GM18951 (cell line): ENCODE measurements at regions not wholly inside any gene's neighbourhood (a gene's known extent, or its start where the extent isn't known, plus 50 kb on each side); places are given as distances from the start of the nearest gene placed in this dataset.

Source experiments
- POLR2A ChIP-seq: IDR thresholded peaks from 4 replicates; pipeline ENCODE4 v1.6.1; 2011; ENCODE audit warnings: mild to moderate bottlenecking; ENCODE audit not compliant: insufficient read length, insufficient read depth; ENCODE audit errors: extremely low read depth
- in situ Hi-C: fragments of 300-500 bp; cut with MboI; formaldehyde crosslinking; loops from one replicate; pipeline ENCODE4 v1.12.0; 2022; ENCODE audit warnings: low sequenced_read_pairs, mixed read lengths, inconsistent platforms; ENCODE audit not compliant: unreplicated experiment

- TF ChIP-seq POLR2A: no peak
- in situ Hi-C loops: no loop called here
Measured at GRCh38 chr12:90042920-90043641, 334.4 kb upstream of the ATP2B1 start.

DNA sequence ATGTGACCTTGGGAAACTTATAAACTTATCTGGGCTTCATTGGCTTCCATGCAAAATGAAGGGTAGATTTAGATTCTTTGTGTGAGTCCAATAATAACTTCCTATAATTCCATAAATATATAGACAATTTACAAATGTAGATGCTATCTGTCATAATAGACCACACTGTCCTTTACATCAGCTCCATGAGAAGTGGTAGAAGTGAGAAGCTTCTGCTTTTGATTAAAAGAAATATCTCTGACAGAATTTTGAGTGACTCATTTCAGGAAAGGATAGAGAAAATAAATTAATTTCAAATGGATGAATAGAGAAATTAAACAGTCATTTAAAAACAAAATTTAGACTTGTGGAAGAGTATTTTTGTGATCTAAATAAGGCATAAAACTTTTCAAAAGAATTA lies 329.7 kb upstream of the ATP2B1 start:
- no peak for TF ChIP-seq POLR2A
- in situ Hi-C loops: no loop called here

GRCh38 chr12:90037740-90038139 lies 329.1 kb upstream of the ATP2B1 start:
- in situ Hi-C loops: no loop called here
- no peak for TF ChIP-seq POLR2A

DNA sequence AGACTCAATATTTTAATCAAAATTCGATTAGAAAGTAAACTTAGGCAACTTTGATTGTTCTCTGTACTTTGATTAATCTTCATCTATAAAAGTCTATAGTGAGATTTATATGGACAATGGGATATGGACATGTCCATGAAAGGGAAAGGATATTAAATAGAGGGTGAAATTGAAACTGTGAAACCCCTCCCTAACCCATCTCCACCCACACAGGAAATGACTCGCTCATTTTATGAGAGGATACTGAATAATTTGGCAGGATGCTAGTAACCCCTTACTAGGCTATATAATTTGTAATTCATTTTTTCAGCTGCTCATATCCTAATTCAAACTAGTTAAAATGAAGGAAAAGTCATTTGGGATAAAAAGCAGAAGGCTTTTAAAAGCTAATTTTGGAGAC lies 328.0 kb upstream of the ATP2B1 start:
- TF ChIP-seq POLR2A: no peak
- in situ Hi-C loops: no loop called here

DNA sequence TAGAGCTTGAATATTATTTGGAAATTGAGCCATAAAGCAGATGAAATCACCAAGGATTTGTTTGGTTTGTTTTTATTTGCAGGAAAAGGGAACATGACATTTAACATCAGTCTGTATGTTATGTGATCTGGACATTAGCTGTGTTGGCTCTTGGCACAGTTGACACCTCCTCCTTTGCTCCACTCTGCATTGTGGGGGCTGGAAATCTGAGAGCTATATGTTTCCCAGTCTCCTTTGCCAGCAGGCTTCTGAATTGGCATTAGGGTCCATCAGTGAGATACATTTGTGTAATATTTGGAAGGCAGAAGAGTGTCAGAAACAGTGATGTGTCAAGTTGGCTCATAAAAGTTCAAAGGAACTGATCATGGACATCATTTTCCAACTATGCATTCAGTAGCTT lies 322.1 kb upstream of the ATP2B1 start:
- in situ Hi-C loops: no loop called here
- TF ChIP-seq POLR2A: no peak

- TF ChIP-seq POLR2A: no peak
- in situ Hi-C loops: no loop called here
Measured at GRCh38 chr12:90029317-90029716, 320.7 kb upstream of the ATP2B1 start.

- in situ Hi-C loops: no loop called here
- TF ChIP-seq POLR2A: no peak
Measured at GRCh38 chr12:90028635-90029051, 320.0 kb upstream of the ATP2B1 start.

DNA sequence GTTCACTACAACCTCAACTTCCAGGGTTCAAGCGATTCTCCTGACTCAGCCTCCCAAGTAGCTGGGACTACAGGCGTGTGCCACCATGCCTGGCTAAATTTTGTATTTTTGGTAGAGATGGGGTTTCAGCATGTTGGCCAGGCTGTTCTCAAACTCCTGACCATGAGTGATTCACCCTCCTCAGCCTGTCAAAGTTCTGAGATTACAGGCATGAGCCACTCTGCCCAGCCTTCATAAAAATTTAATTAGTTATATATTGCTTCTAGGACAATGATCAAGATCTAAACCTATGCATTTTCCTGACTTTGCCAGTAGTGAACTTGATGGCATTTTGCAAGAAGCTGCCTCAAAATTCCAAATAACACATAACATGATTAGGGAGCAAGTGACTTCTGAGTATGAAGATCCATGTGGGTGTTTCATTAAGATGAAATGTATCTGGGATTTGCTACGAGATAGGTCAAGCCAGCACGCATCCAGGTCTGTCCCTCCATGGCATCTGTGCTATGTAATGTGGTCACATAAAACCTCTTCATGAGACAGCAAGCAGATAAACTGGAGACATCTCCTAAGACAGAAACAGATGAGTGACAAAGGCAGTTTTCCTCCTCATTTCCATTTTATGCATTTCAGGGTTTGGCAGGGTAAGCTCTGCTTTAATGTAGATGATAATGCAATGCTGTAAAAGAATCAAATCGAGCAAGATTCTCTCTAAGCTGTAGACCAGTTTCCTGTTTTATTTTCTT lies 319.4 kb upstream of the ATP2B1 start:
- TF ChIP-seq POLR2A: no peak
- in situ Hi-C loops: no loop called here

- in situ Hi-C loops: no loop called here
- no peak for TF ChIP-seq POLR2A
Measured at GRCh38 chr12:90027041-90027440, 318.4 kb upstream of the ATP2B1 start.

DNA sequence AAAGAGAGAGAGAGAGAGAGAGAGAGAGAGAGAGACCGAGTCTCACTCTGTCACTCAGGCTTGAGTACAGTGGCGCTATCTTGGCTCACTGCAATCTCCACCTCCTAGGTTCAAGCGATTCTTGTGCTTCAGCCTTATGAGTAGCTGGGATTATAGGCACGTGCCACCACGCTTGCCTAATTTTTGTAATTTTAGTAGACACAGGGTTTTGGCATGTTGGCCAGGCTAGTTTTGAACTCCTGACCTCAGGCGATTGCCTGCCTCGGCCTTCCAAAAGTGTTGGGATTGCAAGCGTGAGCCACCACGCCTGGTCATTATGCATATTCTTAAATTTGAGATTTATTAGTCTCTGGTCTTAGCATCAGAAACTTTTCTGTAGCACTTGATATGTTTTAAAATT lies 317.9 kb upstream of the ATP2B1 start:
- TF ChIP-seq POLR2A: no peak
- in situ Hi-C loops: no loop called here

DNA sequence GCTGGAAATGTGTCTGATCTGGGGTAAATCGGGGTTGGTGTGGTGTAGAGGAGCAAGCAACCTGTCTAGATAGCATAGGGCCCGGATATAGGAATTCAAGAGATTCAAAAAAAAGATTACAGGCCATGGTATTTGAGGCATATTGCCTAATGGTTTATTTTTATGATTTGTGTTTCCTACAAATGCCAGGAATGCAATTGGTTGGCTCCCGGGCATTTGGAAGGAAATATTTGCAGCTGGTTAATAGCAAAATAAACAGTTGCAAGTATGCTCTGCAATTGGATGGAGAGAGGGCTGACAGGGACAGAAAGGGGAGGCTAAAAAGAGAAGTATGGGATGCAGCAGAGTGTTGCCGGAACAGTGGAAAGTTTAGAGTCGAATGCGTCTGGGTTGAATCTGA lies 315.6 kb upstream of the ATP2B1 start:
- TF ChIP-seq POLR2A: no peak
- in situ Hi-C loops: no loop called here

GRCh38 chr12:90023207-90023900 lies 314.7 kb upstream of the ATP2B1 start:
- TF ChIP-seq POLR2A: no peak
- in situ Hi-C loops: no loop called here

DNA sequence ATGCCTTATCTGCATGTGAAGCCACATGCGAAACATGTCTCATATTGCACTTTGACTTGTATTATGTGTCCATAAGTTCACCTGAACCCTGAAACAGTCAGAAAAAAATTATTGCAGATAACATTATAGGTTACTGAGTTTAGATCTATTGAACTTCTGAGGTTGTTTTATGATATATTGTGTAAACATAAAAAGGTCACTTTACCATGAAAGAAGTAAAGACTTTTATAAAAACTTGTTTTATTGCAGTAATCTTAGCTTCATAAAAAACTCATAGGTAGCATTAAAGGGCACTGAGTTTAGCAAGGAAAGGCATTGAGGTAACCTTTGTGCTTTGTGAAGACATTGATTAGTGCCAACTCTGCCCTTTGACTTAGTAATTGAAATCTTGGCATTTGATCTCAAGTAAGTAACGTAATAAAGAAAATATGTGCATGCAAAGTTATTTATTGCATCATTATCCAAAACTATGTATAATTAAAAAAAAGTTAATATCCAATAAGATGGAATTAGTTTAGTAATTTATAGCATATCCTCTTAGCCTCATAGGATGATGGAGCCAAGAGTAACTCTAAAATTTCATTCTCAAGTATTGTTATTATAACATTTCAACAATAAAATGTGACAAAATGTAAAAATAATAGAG lies 313.3 kb upstream of the ATP2B1 start:
- no peak for TF ChIP-seq POLR2A
- in situ Hi-C loops: no loop called here
